GM18517 (cell line): ENCODE measurements at regions not wholly inside any gene's neighbourhood (a gene's known extent, or its start where the extent isn't known, plus 50 kb on each side); places are given as distances from the start of the nearest gene placed in this dataset.

Experiments used
- ATAC-seq: cut with Tn5 transposase; IDR thresholded peaks from one replicate; pipeline ENCODE4 v1.9.1; 2021; ENCODE audit warnings: mild to moderate bottlenecking, moderate library complexity; ENCODE audit not compliant: unreplicated experiment

DNA sequence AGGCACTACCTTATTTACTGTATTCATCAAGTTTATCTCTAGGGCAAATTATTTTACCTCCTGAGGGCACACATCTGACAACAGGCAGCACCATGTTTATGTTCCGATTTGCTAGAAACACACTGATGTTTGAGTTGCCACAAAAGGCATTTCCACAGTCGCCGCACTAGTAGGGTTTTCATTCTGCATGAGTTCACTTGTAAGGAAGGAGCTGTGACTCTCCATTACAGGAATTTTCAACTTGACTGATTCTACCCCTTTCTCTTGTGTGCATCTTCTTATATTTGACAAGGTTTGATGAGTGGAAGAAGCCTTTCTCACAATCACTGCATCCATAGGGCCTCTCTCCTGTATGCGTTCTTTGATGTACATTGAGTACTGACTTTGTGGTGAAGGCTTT lies 455.9 kb upstream of the CNTN5 start:
- ATAC-seq, result no peak

- no peak for ATAC-seq
Measured at GRCh38 chr11:98565311-98565710, 455.4 kb upstream of the CNTN5 start.

GRCh38 chr11:98566978-98567377 lies 453.8 kb upstream of the CNTN5 start:
- no peak for ATAC-seq

DNA sequence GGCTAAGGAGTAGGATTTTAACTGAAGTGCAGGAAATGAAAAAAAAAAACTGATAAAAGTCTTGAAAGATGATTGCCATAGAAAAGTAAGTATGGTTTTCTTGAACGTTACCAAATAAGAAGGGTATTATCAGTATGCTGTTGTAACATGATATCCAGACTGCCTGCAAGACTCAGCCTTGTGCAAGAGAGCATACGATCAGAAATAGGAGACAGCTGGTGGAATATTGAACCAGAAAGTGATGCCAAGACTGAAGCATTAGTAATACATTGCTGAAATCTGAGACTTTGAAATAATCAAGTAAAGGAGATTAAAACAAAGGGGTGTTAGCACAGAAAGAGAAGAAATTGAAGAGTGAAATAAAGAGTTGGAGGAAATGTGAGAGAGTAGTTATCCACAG lies 452.7 kb upstream of the CNTN5 start:
- ATAC-seq, result no peak

GRCh38 chr11:98572941-98573340 lies 447.8 kb upstream of the CNTN5 start:
- no peak for ATAC-seq

DNA sequence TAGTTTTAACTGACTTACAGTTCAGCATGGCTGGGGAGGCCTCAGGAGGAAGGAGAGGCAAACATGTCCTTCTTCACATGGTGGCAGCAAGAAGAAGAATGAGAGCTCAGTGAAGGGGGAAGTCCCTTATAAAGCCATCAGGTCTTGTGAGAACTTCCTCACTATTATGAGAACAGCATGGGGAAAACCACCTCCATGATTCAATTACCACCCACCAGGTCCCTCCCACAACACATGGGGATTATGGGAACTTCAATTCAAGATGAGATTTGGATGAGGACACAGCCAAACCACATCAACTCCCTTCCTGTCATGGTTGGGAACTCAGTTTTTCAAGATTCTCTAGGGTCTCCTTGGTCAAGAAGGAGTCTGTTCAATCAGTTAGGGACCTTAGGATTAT lies 432.9 kb upstream of the CNTN5 start:
- ATAC-seq, result no peak

DNA sequence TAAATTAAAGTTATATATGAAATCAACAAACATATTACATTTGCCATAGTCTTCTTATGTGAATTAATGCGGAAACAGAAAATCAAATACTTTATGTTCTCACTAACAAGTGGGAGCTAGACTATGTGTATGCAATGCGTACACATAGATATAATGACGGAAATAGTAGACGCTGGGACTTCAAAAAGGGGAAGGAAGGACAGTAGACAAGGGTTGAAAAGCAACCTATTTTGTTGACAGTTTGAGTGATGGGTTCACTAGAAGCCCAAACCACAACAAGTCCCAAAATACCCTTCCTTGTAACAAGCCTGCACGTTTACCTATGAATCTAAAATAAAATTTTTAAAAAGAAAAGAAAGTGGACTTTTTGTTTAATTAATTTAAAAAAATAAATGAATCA lies 430.8 kb upstream of the CNTN5 start:
- ATAC-seq, result no peak

GRCh38 chr11:98600103-98600502 lies 420.6 kb upstream of the CNTN5 start:
- no peak for ATAC-seq

DNA sequence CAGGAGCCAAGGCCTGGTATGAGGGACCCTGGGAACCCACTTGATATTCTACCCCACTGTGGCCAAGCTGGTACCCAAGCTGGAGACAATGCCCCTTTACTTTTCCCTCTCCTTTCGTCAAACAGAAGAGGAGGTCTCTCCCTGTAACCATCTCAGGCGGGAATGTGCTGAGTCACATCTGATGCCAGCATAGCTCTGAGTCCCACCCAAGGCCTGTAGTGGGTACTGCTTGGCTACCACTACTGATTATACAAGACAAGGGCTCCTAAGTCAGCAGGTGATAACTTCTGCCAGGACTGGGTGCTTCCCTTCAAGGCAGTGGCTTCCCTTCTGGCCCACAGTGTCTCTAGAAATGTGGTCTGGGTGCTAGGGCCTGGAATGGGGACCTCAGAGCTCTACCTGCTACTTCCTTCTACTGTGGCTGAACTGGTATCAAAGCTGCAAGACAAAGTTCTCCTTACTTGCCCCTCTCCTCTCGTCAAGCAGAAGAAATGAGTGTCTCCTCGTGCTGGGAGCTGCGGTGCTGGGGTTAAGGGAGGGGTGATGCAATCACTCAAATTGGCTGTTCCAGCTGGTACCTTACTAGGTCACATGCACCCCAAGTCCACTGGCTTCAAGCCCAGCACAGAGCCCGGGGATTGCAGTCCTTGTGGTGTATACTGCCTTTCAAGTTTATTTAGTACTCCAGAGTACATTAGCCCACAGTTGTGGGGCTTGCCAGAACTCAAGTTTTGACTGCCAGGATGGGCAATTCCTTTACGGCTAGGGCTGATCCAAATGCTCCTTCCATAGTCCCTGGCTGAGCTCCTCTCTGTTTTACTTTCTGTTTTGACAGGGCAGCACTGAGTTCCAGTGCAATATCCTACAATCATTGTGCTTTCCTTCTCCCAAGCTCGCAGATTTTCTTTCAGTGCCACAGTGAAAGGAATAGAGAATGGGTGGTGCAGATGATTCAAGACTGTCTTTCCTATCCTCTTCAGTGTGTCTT lies 419.7 kb upstream of the CNTN5 start:
- ATAC-seq, result no peak

DNA sequence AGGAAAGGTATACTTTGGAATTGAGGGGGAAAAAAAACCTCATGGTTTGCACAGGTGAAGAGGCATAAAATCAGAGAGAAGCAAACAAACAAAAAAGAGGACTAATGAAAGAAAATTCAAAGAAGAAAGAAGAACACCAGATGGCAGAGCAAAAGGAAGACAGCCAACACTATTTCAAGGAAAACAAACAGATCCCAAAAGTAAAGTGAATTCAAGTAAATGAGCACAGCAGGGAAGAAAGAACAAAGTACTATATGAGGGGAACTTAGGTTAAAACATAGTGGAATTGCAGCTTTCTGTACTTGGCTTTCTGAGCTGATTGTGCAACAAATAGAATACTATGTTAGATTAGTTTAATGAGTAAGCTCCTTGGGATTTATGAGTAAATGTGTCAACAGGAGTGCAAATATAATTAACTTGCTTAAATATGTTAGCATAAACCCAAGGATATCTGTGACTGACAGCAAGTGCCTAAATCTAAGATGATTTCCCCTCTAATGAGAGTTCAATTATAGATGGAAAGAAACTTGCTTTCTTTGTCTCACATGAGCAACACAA lies 404.6 kb upstream of the CNTN5 start:
- no peak for ATAC-seq

GRCh38 chr11:98621767-98622166 lies 399.0 kb upstream of the CNTN5 start:
- ATAC-seq, result no peak

DNA sequence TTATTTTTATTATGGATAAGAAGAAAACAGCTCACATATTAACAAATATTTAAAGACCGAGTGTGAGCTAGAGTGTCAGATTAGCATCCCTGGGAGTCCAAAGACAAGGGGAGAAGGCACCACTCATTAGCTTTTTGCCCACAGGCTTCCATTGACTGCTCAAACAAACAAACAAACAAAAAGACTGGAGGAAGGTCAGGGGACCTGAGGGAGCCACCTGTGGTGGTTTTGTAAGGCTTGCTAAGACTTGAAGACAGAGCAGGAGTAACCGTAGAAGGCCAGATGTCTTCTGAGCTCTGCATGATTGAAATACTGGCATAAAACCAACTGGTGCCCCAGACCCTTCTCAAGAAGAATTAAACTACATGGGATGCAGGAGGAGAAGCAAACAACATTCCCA lies 395.2 kb upstream of the CNTN5 start:
- ATAC-seq, result no peak

DNA sequence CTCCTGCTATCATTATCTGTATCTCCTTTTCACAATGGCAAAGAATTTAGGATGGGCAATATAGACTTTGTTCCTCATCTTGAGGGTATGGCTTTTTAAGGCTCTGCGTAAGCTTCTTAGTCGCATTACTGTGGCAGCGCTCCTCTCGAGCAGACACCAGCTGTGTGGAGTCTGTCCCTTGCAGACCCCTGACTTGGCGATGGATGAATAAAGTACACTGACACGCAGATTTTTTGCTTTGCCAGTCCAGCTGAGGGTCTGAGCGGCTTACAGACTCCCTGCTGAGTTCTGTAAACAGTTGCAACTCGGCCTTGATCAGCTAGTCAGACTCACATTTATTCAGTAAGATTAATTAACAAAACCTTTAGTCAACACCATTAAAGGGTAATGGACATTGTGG lies 390.0 kb upstream of the CNTN5 start:
- no peak for ATAC-seq

DNA sequence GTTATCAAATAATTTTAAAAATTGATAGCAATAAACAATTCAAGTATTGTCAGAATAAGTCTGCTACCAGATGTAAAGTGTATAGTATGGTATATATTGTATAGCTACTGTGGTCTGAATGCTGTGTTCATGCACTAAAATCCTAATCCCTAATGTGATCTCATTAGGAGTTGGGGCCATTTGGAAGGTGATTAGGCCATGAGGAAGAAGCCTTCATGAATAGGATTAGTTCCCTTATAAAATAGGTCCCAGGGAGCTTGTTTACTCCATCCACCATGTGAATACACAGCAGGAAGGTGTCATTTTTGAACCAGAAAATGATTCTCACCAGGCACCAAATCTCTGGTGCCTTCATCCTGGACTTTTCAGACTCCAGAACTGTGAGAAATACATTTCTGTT lies 363.0 kb upstream of the CNTN5 start:
- no peak for ATAC-seq

DNA sequence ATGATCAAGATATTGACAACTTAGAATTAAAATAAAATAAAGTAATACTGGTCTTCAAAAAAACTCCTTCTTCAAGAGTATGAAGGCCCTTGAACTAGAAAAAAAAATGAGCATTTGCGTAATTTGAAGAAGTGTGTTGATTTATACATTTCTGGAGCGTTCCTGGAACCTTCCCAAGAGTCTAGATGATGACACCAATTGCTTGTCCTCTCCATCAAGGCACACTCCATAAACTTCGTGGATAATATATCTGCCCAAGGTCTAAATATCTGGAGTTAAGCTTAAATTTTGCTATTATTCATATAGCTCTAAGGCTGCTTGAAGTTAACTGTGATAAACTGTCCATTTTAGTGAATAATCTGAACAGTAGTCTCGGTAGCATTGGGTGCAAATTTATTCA lies 361.3 kb upstream of the CNTN5 start:
- ATAC-seq, result no peak

DNA sequence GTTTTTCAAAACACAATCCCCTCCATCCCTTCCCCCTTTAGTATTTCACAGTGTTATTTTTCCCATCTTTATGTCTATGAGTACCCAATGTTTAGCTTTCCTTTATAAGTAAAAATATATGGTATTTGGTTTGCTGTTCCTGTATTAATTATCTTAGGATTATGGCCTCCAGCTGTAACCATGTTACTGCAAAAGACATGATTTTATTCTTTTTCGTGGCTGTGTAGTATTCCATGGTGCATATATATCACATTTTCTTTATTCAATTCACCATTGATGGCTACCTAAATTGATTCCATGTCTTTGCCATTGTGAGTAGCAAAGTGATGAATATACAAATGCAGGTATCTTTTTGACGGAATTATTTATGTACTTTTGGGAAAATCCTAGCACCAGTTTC lies 346.4 kb upstream of the CNTN5 start:
- no peak for ATAC-seq

- no peak for ATAC-seq
Measured at GRCh38 chr11:98679673-98680072, 341.1 kb upstream of the CNTN5 start.

DNA sequence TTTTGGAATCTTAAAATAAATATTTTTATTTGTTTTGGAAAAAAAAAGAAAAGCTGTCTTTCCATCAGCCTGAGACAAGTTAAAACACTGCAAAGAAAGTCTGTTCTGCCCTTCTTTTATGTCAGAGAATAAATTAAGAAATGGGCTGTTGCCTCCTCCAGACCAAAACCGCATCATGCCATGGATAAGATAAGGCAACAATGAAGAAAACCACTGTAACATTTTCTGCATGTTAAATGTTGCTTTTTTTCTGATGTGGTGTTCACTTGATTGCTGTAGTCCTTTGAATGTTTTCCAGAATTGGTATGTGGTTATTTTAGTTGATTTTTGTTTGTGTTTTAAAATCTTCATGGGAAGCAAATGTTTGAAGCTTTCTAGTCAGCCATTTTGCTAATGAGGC lies 319.2 kb upstream of the CNTN5 start:
- ATAC-seq, result no peak

GRCh38 chr11:98703779-98704556 lies 316.8 kb upstream of the CNTN5 start:
- no peak for ATAC-seq

GRCh38 chr11:98710026-98710425 lies 310.7 kb upstream of the CNTN5 start:
- ATAC-seq, result no peak

GRCh38 chr11:98710986-98711385 lies 309.8 kb upstream of the CNTN5 start:
- ATAC-seq, result no peak

GRCh38 chr11:98720951-98721350 lies 299.8 kb upstream of the CNTN5 start:
- no peak for ATAC-seq
